ENCODE measurements at regions not wholly inside any gene's neighbourhood (a gene's known extent, or its start where the extent isn't known, plus 50 kb on each side); places are given as distances from the start of the nearest gene placed in this dataset.

DNA sequence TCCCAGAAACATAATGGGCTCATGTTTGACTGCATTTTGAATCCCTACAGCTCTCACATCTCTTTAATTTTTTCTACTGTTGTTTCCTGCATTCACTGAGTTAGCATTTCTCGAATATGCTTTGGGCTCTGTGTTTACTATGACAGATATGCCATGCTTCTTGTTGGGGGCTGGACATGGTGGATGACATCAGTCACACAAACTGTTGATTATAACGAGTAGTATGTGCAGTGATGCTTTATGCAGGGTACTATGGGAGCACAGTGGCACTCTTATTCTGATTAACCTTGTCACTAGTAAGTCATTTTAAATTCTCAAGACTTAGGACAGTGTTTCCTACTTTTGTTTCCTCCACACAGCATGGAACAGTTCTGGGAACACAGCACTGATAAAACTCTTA, 295.4 kb upstream of the ZNF608 start:
- TF ChIP-seq, protein P1, sequence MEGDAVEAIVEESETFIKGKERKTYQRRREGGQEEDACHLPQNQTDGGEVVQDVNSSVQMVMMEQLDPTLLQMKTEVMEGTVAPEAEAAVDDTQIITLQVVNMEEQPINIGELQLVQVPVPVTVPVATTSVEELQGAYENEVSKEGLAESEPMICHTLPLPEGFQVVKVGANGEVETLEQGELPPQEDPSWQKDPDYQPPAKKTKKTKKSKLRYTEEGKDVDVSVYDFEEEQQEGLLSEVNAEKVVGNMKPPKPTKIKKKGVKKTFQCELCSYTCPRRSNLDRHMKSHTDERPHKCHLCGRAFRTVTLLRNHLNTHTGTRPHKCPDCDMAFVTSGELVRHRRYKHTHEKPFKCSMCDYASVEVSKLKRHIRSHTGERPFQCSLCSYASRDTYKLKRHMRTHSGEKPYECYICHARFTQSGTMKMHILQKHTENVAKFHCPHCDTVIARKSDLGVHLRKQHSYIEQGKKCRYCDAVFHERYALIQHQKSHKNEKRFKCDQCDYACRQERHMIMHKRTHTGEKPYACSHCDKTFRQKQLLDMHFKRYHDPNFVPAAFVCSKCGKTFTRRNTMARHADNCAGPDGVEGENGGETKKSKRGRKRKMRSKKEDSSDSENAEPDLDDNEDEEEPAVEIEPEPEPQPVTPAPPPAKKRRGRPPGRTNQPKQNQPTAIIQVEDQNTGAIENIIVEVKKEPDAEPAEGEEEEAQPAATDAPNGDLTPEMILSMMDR (IDR thresholded peaks at IDR 0.05): no peak
- TF ChIP-seq POLR2A (IDR thresholded peaks at IDR 0.05): no peak
